T47D (cell line): ENCODE measurements at regions not wholly inside any gene's neighbourhood (a gene's known extent, or its start where the extent isn't known, plus 50 kb on each side); places are given as distances from the start of the nearest gene placed in this dataset.
A peak's percentile ranks its signal among the peaks of the same experiment; 100 is the strongest.

Experiments
- DNase-seq, 2 experiments: peaks; one replicate each; pipeline versions ENCODE4 v3.0.0 to v3.0.0-alpha.2; 2011 to 2012; ENCODE audit warnings: low read depth in 1 of 2, low spot score in 1 of 2
- JUND ChIP-seq: IDR thresholded peaks from 2 replicates; pipeline ENCODE4 v1.6.1; 2012; ENCODE audit warnings: low read depth
- in situ Hi-C: cut with HindIII; loops from 2 replicates; pipeline ENCODE4 v1.10.0; 2016; ENCODE audit warnings: low sequenced_read_pairs, low pct_unique_long_range_greater_than_20kb

- no peak for DNase-seq
- in situ Hi-C loops = no loop called here
- no peak for TF ChIP-seq JUND
Measured at GRCh38 chr10:128241023-128241422, 114.8 kb upstream of the MKI67 start.

DNA sequence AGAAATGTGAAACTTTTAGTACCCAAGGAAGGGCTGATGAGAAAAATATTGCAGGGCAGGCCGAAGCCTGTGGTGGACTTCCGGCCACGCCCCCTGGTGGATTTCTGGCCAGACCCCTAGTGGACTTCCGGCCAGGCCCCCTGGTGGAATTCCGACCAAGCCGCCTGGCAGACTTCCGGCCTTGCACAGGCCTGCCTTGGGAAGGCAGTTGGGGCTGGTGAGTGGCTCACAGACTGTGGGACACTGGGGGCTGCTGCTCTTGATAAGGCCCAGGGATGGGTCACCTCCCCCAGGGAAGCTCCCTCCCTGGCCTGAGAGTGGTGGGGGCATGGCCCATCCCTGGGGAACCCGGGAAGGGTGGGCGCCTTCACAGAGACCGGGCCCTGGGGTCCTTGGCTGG is 116.4 kb upstream of the MKI67 start:
- no peak for TF ChIP-seq JUND
- no peak for DNase-seq
- in situ Hi-C loops = no loop called here

DNA sequence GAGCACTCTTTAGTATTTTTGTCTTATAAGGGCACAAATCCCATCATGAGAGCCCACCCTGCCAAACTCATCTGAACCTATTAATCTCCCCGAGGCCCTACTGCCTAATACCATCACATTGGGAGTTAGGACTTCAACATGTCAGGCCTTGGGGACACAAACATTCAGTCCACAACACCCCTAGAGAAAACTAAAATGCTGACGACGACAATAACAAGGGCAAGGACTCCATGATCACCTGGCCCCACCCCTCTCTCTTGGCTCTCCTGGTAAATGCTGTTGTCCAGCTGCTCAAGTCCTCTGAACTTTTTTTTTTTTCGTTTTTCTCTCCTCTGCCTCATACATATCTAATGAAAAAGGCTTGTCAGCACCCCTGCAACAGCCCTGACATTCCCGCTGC is 118.8 kb upstream of the MKI67 start:
- TF ChIP-seq JUND = no peak
- in situ Hi-C loops = no loop called here
- DNase-seq = no peak

GRCh38 chr10:128247576-128247975 is 121.4 kb upstream of the MKI67 start:
- no peak for TF ChIP-seq JUND
- no peak for DNase-seq
- in situ Hi-C loops = no loop called here

- in situ Hi-C loops = no loop called here
- no peak for DNase-seq
- no peak for TF ChIP-seq JUND
Measured at GRCh38 chr10:128254476-128254875, 128.3 kb upstream of the MKI67 start.

- in situ Hi-C loops = no loop called here
- no peak for TF ChIP-seq JUND
- DNase-seq = no peak
Measured at GRCh38 chr10:128257428-128257827, 131.2 kb upstream of the MKI67 start.

DNA sequence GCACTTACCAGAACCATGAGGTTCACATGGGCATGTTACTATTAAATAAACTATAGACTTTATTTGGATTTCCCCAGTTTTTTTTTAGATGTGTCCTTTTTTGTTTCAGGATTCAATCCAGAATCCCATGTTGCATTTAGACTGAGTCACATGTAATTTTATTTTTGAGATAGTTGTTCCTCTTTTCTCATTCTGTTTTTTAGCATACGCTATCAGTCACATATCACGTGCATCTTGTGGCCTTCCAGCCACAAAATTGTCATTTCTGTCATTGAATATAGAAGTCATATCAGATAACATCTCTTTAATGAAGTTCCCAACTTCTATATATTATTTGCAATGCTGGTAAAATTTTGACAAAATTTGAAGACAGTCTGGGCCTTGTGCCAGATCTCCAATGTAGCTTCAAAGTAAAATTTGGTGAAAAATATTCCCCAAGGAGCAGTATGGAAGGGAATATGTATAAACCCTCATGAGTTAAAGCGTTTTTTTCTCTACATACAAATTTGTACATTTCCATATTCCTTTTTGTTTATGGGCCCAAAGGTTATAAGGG is 132.3 kb upstream of the MKI67 start:
- no peak for TF ChIP-seq JUND
- in situ Hi-C loops = no loop called here
- DNase-seq = no peak

DNA sequence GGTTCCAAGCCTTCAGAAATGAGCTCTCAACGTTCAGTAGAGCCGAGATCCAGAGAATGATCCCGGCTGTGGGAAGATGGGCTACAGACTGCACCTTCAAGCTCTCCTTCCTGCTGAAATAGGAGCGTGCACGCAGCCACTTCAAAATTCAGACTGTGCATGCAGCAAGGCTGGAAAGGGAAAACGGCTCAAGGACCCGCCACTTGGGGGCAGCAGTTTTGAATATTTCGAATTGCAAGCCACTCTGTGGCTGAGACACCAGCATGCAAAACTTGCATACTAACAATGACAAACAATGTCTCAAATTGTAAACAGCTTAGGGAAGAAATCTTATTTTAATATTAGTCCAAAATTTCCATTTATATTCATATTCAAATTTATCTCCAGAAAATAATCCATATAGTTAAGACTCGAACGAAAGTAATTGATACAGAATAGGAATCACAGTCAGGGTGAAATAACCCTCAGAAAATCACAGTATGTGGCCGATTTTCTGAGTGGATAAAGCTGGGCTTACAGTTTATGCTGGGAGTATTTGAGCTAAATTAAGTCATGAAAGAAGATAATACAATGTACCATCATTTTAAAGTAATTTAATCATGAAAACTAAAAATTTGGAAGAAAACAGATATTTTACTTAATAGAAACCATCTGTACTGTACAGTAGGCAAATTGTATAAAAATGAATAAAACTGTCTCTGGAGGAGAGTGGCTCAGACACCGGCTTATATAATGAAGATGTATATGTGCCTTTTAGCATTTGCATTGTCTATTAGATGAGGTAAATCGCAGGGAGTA is 137.9 kb upstream of the MKI67 start:
- in situ Hi-C loops = no loop called here
- no peak for TF ChIP-seq JUND
- DNase-seq = peak; percentile 23 to 66

DNA sequence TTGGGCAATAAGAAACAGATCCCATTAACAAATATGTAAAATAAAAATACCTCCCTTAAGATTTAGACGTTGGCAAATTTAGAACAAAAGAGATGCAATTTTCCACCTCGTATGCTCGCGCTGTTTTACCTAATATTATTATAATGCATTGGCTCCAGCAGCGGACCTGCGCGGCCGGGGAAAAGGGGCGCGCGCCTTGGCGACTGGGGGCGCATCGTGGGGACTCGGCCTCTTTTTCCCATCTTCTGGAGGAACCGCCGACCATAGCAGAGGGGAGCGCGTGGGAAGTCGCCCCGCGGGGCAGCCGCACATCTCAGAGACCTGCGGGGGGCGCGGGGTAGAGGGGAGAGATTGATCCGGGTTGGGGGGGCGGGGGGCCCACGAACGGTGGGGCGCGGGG is 139.4 kb upstream of the MKI67 start:
- in situ Hi-C loops = no loop called here
- no peak for DNase-seq
- TF ChIP-seq JUND = no peak

DNA sequence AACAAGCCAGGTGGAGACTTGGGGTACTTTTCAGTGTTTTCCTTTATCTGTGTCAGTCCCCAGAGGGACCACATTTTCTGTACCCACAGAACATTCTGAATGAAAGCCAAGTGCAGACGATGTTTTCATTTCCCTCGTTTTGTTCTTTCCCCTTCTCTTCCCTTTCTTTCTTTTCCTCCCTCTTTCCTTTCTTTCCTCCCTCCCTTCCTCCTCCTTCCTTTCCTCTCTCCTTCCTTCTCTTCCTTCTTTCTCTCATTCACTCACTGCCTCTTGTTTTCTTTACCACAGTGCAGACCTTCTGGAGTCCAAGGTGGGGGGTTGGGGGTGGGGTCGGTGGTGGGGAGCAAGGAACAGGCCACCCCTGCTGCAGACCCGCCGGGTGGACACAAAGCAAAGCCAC is 141.4 kb upstream of the MKI67 start:
- no peak for TF ChIP-seq JUND
- in situ Hi-C loops = no loop called here
- no peak for DNase-seq

DNA sequence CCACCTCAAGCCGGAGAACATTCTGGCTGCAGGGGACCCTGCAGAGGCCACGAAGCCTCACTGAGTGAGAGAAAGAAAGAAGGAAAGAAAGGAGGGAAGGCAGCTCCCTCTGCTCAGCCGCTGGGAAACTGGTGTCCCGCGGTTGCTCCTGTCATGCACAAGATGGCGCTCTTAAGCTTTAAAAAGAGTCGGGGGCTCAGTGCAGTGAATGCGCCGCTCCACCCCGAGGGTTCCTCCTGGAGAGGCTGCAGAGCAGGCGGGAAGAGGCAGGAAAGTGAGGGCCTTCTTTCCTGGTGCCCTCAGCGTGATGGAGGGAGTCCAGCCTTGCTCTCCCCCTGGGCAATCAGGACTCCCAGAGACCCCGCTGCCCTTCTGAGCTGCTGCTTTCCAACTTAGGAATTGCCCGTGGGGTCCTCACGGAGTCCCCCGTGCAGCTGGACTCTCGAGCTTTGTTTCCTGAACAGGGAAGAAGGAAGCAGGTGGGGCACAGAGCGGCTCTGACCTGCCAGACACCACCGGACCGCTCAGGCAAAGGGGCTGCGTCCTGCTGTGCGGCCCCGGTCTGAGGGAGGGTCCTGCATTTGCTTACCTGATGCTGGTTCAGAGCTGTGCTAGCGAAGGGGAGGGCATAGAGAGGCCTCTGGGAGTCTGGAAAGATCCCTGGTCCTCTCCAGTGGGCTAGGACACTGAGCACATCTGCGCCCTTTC is 141.9 kb upstream of the MKI67 start:
- peak; percentile 19 to 50 for DNase-seq
- no peak for TF ChIP-seq JUND
- in situ Hi-C loops = no loop called here

GRCh38 chr10:128274938-128275337 is 148.7 kb upstream of the MKI67 start:
- TF ChIP-seq JUND = no peak
- peak in 1 of 2 experiments; percentile 26 for DNase-seq
- in situ Hi-C loops = no loop called here
